ENCODE measurements at regions not wholly inside any gene's neighbourhood (a gene's known extent, or its start where the extent isn't known, plus 50 kb on each side); places are given as distances from the start of the nearest gene placed in this dataset.

- TF ChIP-seq, protein P1, sequence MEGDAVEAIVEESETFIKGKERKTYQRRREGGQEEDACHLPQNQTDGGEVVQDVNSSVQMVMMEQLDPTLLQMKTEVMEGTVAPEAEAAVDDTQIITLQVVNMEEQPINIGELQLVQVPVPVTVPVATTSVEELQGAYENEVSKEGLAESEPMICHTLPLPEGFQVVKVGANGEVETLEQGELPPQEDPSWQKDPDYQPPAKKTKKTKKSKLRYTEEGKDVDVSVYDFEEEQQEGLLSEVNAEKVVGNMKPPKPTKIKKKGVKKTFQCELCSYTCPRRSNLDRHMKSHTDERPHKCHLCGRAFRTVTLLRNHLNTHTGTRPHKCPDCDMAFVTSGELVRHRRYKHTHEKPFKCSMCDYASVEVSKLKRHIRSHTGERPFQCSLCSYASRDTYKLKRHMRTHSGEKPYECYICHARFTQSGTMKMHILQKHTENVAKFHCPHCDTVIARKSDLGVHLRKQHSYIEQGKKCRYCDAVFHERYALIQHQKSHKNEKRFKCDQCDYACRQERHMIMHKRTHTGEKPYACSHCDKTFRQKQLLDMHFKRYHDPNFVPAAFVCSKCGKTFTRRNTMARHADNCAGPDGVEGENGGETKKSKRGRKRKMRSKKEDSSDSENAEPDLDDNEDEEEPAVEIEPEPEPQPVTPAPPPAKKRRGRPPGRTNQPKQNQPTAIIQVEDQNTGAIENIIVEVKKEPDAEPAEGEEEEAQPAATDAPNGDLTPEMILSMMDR (IDR thresholded peaks at IDR 0.05; ENCODE audit: extremely low read depth in 1 of 2, insufficient read depth in 1 of 2, low read depth in 1 of 2, low read length in 2 of 2): no peak
- TF ChIP-seq POLR2AphosphoS5 (IDR thresholded peaks at IDR 0.05; ENCODE audit: insufficient read depth, low read depth, low read length): no peak
- TF ChIP-seq EZH2 (IDR thresholded peaks at IDR 0.05; ENCODE audit: borderline replicate concordance, low read depth, low read length, severe bottlenecking): no peak
These were observed 112.9 kb upstream of the NKX1-1 start for GRCh38 chr4:1518997-1519700.

Measured in endothelial cell of umbilical vein (primary cell).